ENCODE measurements at regions not wholly inside any gene's neighbourhood (a gene's known extent, or its start where the extent isn't known, plus 50 kb on each side); places are given as distances from the start of the nearest gene placed in this dataset.

- Mint-ChIP-seq H3K9me3 (peaks cover 77% of the 10 kb centered on the region), H3K4me3 (no peak overlapping the region), H3K27ac (no peak overlapping the region), H3K27me3 (ENCODE audit: insufficient read depth) (no peaks in the 10 kb centered on the region; the same call in none of the 2 replicates), H3K36me3 (ENCODE audit: low read depth) (no peaks in the 10 kb centered on the region), H3K4me1 (ENCODE audit: low read depth) (no peaks in the 10 kb centered on the region)
- DNase-seq = no peak
- TF ChIP-seq CTCF (IDR thresholded peaks at IDR 0.05) = no peak
These were observed 225.1 kb upstream of the SSTR4 start for GRCh38 chr20:22810030-22810429.

GRCh38 chr20:22810626-22811569, 224.2 kb upstream of the SSTR4 start:
- no peak for TF ChIP-seq CTCF (IDR thresholded peaks at IDR 0.05)
- Mint-ChIP-seq H3K36me3 (ENCODE audit: low read depth) (no peaks in the 10 kb centered on the region), H3K4me3 (no peak overlapping the region), H3K27ac (no peak overlapping the region), H3K9me3 (peaks cover 71% of the 10 kb centered on the region), H3K4me1 (ENCODE audit: low read depth) (no peaks in the 10 kb centered on the region), H3K27me3 (ENCODE audit: insufficient read depth) (no peaks in the 10 kb centered on the region; the same call in 1 of the 2 replicates)
- no peak for DNase-seq

- no peaks in the 10 kb centered on the region; the same call in 1 of the 2 replicates for H3K27me3 Mint-ChIP-seq (ENCODE audit: insufficient read depth)
- no peaks in the 10 kb centered on the region for H3K4me1 Mint-ChIP-seq (ENCODE audit: low read depth)
- TF ChIP-seq CTCF (IDR thresholded peaks at IDR 0.05) = no peak
- peaks cover 49% of the 10 kb centered on the region for H3K9me3 Mint-ChIP-seq
- no peaks in the 10 kb centered on the region for H3K36me3 Mint-ChIP-seq (ENCODE audit: low read depth)
- no peak overlapping the region for H3K27ac Mint-ChIP-seq
- no peak for DNase-seq
- H3K4me3 Mint-ChIP-seq = no peak overlapping the region
These were observed 220.5 kb upstream of the SSTR4 start for GRCh38 chr20:22814471-22815205.

- Mint-ChIP-seq H3K9me3 (peaks cover 44% of the 10 kb centered on the region), H3K4me3 (no peak overlapping the region), H3K27me3 (ENCODE audit: insufficient read depth) (no peaks in the 10 kb centered on the region; the same call in 1 of the 2 replicates), H3K4me1 (ENCODE audit: low read depth) (no peaks in the 10 kb centered on the region), H3K27ac (no peak overlapping the region), H3K36me3 (ENCODE audit: low read depth) (no peaks in the 10 kb centered on the region)
- TF ChIP-seq CTCF (IDR thresholded peaks at IDR 0.05) = no peak
- no peak for DNase-seq
These were observed 219.9 kb upstream of the SSTR4 start for GRCh38 chr20:22815206-22815551.

- no peak for DNase-seq
- Mint-ChIP-seq H3K36me3 (ENCODE audit: low read depth) (no peaks in the 10 kb centered on the region), H3K27me3 (ENCODE audit: insufficient read depth) (no peaks in the 10 kb centered on the region; the same call in 1 of the 2 replicates), H3K4me3 (no peak overlapping the region), H3K9me3 (peaks cover 40% of the 10 kb centered on the region), H3K4me1 (ENCODE audit: low read depth) (no peaks in the 10 kb centered on the region), H3K27ac (no peak overlapping the region)
- no peak for TF ChIP-seq CTCF (IDR thresholded peaks at IDR 0.05)
These were observed 219.4 kb upstream of the SSTR4 start for GRCh38 chr20:22815603-22816315.

All from HFFc6 (cell line).